Anterior cingulate cortex (tissue), 58 donors: ENCODE measurements at regions not wholly inside any gene's neighbourhood (a gene's known extent, or its start where the extent isn't known, plus 50 kb on each side); places are given as distances from the start of the nearest gene placed in this dataset.
"Not testable (repeated sequence)": the region's sequence is repeated elsewhere in the genome, so short reads cannot be mapped to it uniquely, and the experiment has no call there.

Source experiments
- DNase-seq, 58 donors: peaks; one replicate each; lab custom pipeline; 2025; lab: John Stamatoyannopoulos, UW

DNA sequence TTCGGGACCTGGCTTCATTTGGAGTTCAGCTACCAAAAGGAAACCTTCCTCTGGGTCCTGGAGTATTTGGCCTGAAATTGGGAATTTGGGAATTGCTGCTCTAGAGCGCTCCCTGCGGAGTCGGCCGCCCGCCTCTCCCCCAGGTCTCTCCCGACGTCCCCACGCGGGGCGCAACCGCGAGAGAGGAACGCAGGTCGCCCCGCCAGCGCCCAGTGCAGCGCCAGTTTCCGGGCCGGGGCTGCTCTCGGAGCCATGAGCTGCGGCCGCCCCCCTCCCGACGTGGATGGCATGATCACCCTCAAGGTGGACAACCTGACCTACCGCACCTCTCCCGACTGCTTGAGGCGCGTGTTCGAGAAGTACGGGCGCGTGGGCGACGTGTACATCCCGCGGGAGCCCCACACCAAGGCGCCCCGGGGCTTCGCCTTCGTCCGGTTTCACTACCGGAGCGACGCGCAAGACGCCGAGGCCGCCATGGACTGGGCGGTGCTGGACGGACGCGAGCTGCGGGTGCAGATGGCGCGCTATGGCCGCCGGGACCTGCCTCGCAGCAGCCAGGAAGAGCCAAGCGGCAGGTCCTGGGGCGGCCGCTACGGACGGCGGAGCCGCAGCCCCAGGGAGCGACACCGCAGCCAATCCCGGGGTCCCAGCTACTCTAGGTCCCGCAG, 529.2 kb downstream of the TNS3 start:
- DNase-seq, result not testable (repeated sequence)

DNA sequence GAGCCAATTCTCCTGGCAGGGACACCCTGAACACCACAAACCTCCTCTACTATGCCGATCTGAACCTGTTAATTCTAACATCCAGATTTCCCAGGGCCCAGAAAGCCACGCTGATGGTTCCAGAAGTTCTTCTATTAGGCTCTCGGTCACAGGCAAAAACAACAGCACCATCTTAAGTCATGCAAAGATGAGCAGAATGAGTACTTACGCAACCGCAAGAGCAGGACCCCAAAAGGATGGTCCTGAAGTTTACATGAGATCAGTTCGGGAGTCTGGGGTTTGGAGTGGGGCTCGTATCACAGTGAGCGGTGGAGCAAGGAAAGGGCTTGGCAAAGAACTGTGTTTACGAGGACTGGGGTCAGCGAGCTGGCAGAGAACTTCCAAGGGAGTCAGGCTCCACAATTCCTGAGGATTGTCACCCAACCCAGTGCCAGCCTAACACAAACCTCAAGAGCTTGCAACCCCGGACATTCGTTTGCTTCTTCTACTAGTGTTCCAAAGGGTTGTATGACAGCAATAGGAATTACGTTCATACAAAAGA, 532.6 kb downstream of the TNS3 start:
- no peak for DNase-seq

DNA sequence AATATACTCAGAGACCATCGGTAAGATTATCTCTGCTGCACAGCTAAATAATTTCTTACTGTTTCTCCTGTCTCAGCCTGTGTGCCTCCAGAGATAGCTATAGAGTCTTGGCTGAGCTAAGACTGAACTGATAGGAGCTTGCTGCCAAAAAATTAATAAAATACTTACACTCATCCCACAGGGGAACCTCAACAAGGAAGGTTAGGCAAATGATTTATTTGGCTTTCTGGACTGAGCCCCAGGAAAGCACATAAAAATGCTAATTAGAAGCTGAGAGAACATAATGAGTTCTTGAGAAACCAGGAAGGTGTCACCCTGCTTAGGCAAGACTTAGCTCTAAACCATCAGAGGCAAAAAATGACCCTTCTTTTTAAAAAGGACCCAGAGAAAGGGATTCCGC, 534.5 kb downstream of the TNS3 start:
- DNase-seq, result no peak

DNA sequence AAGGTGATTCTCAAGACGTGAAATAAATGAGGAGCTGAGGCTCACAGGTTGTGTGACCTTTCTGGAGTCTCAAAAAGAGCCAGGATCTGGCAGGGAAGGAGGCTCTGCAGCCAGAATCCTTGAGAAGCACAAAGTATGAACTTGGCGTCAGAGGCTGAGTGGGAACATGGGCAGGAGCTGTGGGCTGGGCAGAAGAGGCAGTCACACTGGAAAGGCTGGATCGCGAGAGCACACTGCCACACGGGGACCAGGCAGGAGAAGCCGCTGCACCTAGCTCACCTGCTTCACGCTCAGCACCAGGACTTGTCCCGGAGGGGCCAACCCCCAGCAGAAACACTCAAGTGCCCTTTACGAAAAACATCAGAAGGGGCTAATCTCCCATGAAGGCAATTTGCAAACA, 535.0 kb downstream of the TNS3 start:
- DNase-seq, result peak in 3 of 58 donors; percentile 2 to 22 (median 5)

DNA sequence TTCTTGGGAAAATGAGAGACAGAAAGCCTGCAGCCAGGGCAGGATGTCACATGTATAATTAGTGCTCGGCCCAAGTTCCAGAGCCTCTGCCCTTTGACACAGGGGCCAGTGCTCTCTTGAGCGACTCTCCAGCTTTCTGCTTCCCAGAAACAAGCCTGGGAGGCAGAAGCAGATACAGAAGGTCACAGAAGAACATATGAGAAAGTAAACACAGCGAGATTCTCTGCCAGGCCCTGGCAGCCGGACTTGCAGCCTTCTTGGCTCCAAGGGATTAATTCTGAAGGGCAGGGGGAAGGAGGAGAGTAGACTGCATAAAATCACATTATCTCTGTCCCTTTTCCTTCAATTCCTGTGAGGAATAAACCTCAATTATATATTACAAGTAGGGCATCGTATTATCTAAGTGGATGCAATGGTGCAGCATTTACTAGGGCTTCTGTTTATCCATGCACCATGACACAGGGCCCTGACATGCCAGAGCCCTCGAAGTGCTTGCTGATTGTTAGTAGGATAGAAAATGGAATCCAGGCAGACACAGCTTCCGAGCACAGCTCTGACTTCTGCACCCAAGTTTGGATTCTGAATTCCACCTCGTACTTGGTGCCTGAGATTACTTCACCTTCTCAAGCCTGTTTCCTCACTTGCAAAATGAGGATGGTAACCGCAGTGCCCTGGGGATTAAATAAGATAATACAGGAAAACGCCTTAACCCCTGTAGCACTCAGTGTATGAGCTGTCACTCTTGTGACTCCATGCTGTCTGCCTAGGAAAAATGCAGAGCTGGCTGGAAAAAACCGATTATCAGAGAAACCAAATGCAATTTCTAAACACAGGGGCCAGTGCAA, 536.5 kb downstream of the TNS3 start:
- DNase-seq, result no peak

DNA sequence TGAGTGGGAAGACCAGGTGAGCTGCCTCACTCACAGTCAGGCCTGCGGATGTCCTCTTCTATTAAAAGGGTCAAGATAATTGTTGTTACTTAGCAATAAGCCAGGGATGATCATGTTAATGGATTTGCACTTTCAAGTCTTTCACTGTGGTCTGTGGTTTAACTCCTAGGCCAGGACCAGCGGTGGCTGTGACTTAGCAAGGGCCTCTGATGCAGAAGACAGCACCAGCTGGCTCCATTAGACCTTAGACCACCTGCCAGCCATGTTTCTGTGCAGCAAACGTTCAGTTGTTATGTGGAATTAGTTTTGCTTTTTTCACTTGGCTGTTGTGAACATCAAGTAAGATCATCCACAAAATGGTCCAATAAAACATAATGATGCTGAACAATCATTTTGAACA, 537.3 kb downstream of the TNS3 start:
- no peak for DNase-seq

DNA sequence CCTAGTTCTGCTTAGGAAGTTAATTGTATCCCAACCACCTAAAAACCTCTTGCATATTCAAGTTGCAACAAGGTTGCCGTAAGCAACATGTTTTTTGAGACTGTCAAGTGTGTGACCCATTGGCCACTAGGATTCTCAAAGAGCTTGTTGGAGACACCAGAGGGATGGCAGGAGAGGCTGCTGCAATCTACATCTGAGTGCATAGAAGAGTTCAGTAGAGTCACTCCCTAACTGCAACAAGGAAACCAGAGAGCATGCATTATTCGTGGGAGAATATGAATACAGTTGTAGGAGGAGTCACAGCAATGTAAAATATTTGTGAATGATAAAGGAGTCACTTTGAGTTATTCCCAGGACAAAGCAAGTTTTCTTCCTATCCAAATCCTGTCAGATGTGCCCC, 538.6 kb downstream of the TNS3 start:
- no peak for DNase-seq

DNA sequence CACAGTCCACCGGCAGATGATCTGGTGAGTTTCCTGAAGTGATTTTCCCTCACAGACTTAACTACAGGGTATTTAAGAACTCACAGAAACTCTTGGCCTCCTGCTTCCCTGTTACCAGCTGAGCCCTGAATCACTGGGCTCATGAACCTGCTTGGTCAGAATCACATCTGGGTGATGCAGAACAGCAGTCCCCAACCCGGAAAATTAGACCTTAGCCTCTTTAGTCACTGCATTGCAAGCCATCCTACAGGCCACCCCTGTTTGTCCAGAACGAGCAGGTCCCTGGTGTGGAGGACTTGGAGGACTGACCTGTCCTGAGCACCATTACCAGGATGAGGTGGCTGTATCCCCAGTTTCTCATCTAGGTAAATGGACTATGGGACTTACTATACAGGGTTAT, 539.2 kb downstream of the TNS3 start:
- no peak for DNase-seq

DNA sequence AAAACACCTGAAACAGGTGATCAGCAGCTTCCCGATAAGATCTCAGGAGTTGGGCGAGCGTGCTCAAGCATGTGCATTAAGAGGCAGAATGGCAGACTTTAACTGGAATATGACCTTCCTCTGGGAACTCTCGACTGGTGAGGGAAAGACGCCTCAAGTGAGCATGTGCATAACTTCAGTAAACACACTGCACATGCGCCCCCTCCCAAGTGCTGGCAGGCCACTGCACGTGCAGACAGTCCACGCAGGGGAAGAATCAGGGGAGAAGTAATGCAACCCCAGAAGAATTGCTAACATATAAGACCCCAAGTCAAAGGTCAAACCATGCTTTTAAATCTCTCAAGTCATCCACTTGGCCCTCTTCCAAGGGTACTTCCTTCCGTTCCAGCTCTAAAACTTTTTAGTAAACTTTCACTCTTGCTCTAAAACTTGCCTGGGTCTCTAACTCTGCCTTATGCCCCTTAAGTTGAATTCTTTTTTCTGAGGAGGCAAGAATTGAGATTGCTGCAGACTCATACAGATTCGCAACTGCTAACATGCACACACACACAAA, 541.0 kb downstream of the TNS3 start:
- DNase-seq, result no peak

DNA sequence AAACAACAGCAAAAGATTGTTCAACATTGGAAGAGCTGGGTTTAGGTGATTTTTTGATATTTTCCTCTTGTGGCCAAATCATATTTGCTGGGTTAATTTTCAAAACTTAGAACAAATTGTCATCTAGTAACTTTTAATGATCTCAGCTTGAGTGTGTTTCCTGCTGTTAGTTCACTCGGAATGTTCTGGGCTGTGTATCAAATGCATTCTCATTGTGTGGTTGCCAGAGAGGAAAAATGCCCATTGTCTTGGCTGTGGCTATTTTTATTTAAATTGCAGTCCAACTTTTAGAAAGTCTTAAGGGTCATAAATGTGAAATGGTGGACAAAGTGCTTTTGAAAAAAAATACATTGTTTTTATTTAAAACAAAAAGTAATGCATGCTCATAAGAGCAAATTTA, 542.0 kb downstream of the TNS3 start:
- peak in 2 of 58 donors; percentile 5 to 21 for DNase-seq

DNA sequence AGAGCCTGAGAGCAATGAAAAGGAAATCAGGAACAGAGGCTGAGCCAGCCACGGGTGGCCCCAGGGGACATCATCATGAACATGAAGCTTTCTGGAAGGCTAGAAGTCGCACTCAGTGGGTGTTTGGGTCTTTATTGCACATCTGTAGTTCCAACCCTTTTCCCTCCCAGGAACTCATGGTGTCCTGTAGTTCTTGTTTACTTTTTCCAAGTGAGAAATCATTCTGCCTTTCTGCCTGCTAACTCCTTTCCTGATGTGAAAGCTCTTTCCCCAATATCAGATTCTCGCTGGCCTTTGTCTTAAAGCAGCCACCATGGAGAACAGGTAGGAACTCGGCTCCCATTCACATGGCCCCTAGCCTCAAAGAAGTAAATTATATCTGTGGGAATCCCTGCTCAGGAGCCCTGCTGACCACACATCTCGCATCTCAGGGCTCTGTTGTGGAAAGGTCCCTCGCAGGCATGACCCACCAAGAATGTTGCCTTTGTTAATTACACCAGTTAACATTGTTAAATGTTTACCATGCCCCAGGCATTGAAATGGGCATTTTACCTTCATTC, 542.7 kb downstream of the TNS3 start:
- DNase-seq, result no peak

DNA sequence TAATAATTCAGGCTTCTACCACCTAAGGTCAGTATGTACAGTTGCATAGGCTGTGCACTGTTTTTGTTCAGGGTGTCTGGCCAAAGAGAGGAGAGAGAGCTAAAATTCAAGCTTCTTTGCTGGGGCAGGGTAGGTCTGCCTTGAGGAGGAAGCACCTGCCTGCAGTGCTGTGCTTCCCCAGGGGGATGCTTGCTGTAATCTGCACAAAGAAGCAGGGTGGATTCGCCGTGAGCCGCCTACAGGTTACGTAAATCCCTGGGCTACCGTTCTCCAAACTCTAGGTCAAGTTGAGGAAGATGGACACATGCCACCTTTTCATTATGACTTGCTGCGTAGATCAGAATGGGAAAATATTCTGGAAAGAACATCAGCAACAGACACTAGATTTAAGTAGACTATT, 543.3 kb downstream of the TNS3 start:
- DNase-seq, result no peak

DNA sequence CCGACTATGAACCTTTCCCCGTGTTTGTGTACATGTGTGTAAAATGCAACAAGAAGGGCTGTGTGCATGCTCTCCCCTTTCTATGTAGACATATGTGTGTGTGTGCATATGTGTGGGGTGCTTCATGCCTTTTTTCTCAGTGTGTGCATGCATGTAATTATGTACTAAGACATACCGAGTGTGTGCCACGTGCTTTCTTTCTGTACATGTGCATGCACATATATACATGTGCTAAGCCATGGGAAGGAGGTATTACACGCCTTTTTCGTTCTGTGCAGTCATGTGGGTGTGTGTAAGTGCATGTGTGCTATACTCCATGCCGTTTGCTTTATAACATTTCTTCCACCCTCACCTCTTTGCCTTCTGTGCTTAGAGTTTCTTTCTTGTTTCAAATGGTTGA, 544.3 kb downstream of the TNS3 start:
- no peak for DNase-seq

DNA sequence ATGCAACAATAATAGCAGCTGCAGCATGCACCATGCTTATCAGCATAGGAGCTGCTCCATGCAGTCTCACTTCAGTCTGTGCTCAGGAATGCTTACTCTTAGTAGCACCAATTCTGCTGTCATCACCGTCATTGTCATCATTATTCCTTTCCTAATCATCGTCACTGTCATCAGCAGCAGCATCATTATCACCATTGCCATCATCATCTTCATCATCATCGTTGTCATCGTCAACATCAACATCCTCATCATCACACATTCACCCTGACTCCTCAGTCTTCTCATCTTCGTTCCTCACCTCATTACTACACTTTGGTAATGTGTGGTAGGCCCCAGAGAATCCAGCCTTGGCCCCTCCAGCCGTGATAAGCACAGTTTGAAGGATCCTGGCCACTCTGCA, 545.0 kb downstream of the TNS3 start:
- DNase-seq, result no peak

DNA sequence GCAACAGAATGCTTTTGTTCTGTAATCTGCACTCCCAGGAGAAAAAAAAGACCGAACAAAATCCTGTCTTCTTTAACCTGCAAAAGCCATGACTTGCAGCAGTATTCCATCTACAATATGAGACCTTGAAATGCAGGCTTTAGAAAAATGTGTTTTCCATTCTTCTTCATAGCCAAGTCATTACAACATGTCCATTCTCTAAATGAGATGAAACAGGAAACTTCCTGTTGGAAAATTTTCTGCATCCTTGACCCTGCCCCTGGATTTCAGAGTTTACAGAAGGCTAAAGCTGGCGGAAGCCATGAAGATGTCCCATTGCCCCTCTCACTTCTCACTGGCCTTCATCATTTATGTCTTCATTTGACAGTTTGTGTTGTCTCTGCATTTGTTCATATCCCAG, 546.4 kb downstream of the TNS3 start:
- no peak for DNase-seq

DNA sequence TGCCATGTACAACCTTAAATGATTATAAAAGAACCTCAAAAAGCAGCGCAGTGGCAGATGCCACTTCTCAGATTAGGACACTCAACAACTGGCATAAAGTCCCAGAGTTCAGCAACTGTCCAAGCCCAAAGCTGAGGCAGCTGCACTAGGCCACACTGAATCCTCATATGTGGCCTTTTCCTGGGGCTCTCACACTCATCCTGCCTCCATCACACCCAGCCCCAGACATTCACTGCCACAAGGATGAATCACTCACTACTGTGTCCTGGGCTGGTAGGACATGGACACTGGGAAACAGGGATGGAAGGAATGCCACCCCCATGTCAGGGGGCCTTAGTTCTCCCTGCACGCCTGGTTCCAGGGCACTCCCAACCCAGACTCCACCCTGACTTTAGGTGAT, 547.7 kb downstream of the TNS3 start:
- no peak for DNase-seq

DNA sequence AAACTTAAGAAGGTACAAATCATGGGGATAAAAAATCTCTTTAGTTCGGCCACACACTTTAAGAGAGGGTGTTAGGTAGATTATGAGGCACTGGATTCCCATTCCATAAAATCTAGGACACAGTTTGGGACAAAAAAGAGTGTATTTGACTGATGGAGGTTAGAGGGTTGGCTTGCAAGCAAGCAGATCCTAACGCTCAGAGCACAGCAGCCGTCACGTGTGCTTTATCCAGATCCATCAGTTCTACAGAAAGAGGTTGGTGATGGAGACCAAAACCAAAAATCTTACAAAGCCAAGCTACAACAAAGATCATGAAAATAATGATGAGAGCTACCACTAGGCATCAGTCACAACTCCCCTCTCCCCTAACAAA, 549.4 kb downstream of the TNS3 start:
- no peak for DNase-seq

DNA sequence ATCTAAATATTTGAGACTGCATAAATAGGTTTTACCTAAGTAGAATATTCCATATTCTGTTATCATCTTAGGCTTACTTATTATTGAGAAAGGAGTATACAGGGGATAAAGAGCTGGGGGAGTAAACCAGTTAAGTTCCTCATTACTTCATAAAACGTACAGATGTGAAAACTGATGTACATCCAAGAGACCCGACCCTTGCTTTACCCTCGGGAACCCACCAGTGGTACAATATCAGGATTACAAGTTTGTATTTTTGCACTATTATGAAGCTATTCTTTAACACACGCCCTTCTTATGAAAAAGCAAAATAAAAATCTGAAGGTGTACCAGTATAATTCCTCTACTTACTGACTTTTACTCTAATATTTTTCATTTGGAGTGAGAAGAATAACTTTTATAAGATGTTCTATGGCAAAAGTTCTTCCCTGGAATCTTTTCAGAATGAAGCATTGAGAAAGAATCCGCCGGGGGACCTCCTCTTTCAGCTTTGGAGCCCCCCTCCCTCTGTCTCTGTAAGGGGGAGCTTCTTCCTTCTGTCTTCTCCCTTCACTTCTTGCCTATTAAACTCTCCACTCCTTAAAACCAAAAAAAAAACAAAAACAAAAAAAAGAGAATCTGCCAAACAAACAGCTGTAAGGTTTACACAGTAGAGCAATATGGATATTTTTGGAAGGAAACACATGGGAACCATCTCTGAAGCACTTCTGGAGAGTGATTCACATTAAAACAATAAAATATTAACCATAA, 550.0 kb downstream of the TNS3 start:
- DNase-seq, result no peak

DNA sequence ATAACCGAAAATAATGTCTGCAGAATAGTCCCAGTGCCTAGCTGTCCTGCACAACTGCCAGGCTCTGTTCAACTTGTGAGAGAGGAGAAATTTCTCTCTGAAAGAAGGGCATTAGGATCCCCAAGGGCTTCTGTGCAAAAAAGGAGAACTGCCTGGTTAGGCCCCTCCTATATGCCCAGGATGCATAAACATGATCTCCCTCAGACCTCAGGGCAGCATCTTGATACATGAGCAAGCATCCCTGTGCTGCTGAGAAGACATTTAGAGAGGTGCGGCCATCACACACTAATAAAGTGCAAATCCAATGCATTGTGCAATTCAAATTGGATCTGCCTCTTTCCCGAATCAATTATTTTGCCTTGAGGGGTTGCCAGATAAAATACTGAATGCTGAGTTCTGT, 553.6 kb downstream of the TNS3 start:
- no peak for DNase-seq

DNA sequence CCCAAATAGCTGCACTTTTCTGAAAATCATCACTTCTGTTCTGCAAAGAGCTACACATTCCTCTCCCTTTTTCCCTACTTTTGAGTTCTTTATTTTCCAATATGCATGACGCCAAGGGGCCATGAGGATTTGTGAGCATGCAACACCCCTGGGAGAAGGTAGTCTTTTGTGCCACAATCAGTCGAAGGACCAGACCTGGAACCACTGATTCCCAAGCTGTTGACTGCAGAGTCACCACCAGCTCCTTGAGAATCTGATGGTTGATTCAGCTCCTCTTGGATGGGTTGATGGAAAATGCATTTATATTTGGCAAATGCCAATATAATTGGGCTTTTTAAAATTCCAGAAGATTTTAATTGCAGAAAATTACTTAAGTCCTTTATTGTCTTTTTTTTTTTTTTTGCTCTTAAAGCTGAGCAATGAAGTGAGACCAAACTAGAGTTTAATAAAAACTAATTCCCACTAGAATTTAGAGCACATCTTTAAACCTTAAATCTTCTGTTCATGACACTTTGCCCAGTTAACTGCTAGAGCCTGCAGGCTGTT, 554.1 kb downstream of the TNS3 start:
- DNase-seq, result no peak
